Uterus (tissue), 3 donors: ENCODE measurements at regions not wholly inside any gene's neighbourhood (a gene's known extent, or its start where the extent isn't known, plus 50 kb on each side); places are given as distances from the start of the nearest gene placed in this dataset.

ENCODE experiments used
- DNase-seq, 2 donors: peaks; one replicate each; pipeline ENCODE4 v3.0.0-alpha.2; 2019 to 2020
- H3K27ac ChIP-seq, 2 donors: fragments of 200-600 bp; sonication (generic); 1 replicate in 1 of 2; 2 replicates in 1 of 2; pipeline ENCODE4 v1.5.1; 2016 to 2018
- H3K27me3 ChIP-seq, 2 donors: fragments of 200-600 bp; sonication (generic); one replicate each; pipeline ENCODE4 v1.5.1; 2018 to 2019; ENCODE audit warnings: control low read depth in 1 of 2
- H3K36me3 ChIP-seq, 2 donors: fragments of 200-600 bp; sonication (generic); one replicate each; pipeline ENCODE4 v1.5.1; 2019; ENCODE audit warnings: control low read depth in 1 of 2
- H3K4me1 ChIP-seq, 2 donors: fragments of 200-600 bp; sonication (generic); one replicate each; pipeline ENCODE4 v1.5.1; 2018 to 2019; ENCODE audit warnings: control low read depth in 1 of 2
- H3K4me3 ChIP-seq, 2 donors: fragments of 200-600 bp; sonication (generic); 1 replicate in 1 of 2; 2 replicates in 1 of 2; pipeline ENCODE4 v1.5.1; 2018 to 2019; ENCODE audit warnings: mild to moderate bottlenecking in 1 of 2
- H3K9me3 ChIP-seq, 2 donors: fragments of 200-600 bp; sonication (generic); one replicate each; pipeline ENCODE4 v1.5.1; 2019; ENCODE audit warnings: control low read depth in 1 of 2
- CTCF ChIP-seq, 4 experiments: fragments of 200-600 bp in 2 of 4; fragments of 450-650 bp in 2 of 4; sonication (generic) in 2 of 4; IDR thresholded peaks; one replicate each; pipeline ENCODE4 v1.5.1; 2016 to 2019; ENCODE audit warnings: antibody characterized with exemption in 4 of 4, mild to moderate bottlenecking in 2 of 4, moderate library complexity in 1 of 4
- POLR2A ChIP-seq, 2 donors: fragments of 450-650 bp; IDR thresholded peaks; one replicate each; pipeline ENCODE4 v1.6.1; 2016; ENCODE audit warnings: antibody characterized with exemption in 2 of 2, mild to moderate bottlenecking in 1 of 2, moderate library complexity in 1 of 2
- intact Hi-C: fragments of 100-400 bp; cut with DNase I; formaldehyde crosslinking; loops from one replicate; pipeline ENCODE4 v1.15.1; 2023; ENCODE audit warnings: low total_unique reads
- donor health status: DM: yes; HTN: yes; CAD: no.

GRCh38 chr18:22844190-22844589, 88.9 kb upstream of the RBBP8 start:
- no peak for TF ChIP-seq CTCF (IDR thresholded peaks at IDR 0.05)
- no peak for TF ChIP-seq POLR2A (IDR thresholded peaks at IDR 0.05)
- intact Hi-C loops = no loop called here
- no peaks in the 10 kb centered on the region for H3K27me3 ChIP-seq
- no peak overlapping the region for H3K4me3 ChIP-seq
- no peak overlapping the region for H3K27ac ChIP-seq
- no peaks in the 10 kb centered on the region for H3K36me3 ChIP-seq
- no peak for DNase-seq
- no peaks in the 10 kb centered on the region for H3K9me3 ChIP-seq
- no peaks in the 10 kb centered on the region for H3K4me1 ChIP-seq

GRCh38 chr18:22844628-22845027, 88.5 kb upstream of the RBBP8 start:
- Histone ChIP-seq H3K4me1 (no peaks in the 10 kb centered on the region), H3K27ac (peak overlapping the region in 1 of 2 donors; percentile 38), H3K4me3 (no peak overlapping the region), H3K36me3 (no peaks in the 10 kb centered on the region), H3K27me3 (no peaks in the 10 kb centered on the region), H3K9me3 (no peaks in the 10 kb centered on the region)
- intact Hi-C loops = no loop called here
- TF ChIP-seq POLR2A (IDR thresholded peaks at IDR 0.05) (no peak), CTCF (IDR thresholded peaks at IDR 0.05) (no peak)
- DNase-seq = no peak

- no peak for DNase-seq
- intact Hi-C loops = no loop called here
- peak overlapping the region; percentile 62 to 67 for H3K27ac ChIP-seq
- H3K27me3 ChIP-seq = no peaks in the 10 kb centered on the region
- peak; percentile 38 to 49 (median 45) for TF ChIP-seq CTCF (IDR thresholded peaks at IDR 0.05)
- no peak for TF ChIP-seq POLR2A (IDR thresholded peaks at IDR 0.05)
- H3K9me3 ChIP-seq = no peaks in the 10 kb centered on the region
- no peak overlapping the region for H3K4me3 ChIP-seq
- no peaks in the 10 kb centered on the region for H3K36me3 ChIP-seq
- no peaks in the 10 kb centered on the region for H3K4me1 ChIP-seq
These were observed 86.9 kb upstream of the RBBP8 start for GRCh38 chr18:22846088-22846683.

GRCh38 chr18:22846697-22847096, 86.4 kb upstream of the RBBP8 start:
- no peaks in the 10 kb centered on the region for H3K36me3 ChIP-seq
- no peak overlapping the region for H3K4me3 ChIP-seq
- H3K4me1 ChIP-seq = no peaks in the 10 kb centered on the region
- TF ChIP-seq POLR2A (IDR thresholded peaks at IDR 0.05) (no peak), CTCF (IDR thresholded peaks at IDR 0.05) (no peak)
- intact Hi-C loops = no loop called here
- DNase-seq = no peak
- no peaks in the 10 kb centered on the region for H3K9me3 ChIP-seq
- H3K27ac ChIP-seq = peak overlapping the region; percentile 62 to 67
- H3K27me3 ChIP-seq = no peaks in the 10 kb centered on the region

GRCh38 chr18:22847392-22847791, 85.7 kb upstream of the RBBP8 start:
- no peaks in the 10 kb centered on the region for H3K4me1 ChIP-seq
- no peaks in the 10 kb centered on the region for H3K27me3 ChIP-seq
- TF ChIP-seq POLR2A (IDR thresholded peaks at IDR 0.05) = no peak
- no peak for TF ChIP-seq CTCF (IDR thresholded peaks at IDR 0.05)
- no peaks in the 10 kb centered on the region for H3K36me3 ChIP-seq
- DNase-seq = no peak
- peak overlapping the region; percentile 62 to 67 for H3K27ac ChIP-seq
- no peak overlapping the region for H3K4me3 ChIP-seq
- intact Hi-C loops = no loop called here
- H3K9me3 ChIP-seq = no peaks in the 10 kb centered on the region
